B cell (primary cell): ENCODE measurements at regions not wholly inside any gene's neighbourhood (a gene's known extent, or its start where the extent isn't known, plus 50 kb on each side); places are given as distances from the start of the nearest gene placed in this dataset.

Experiments used
- ATAC-seq: fragments of 200-7000 bp; cut with Tn5 transposase; one replicate; pipeline ENCODE4 v1.10.0; 2021; ENCODE audit warnings: low read depth, mild to moderate bottlenecking, moderate number of reproducible peaks, moderate library complexity
- CTCF ChIA-PET: fragments of 350-600 bp; sonication (Branson Sonifier 250); formaldehyde crosslinking; loops from one replicate; lab custom pipeline; 2021; ENCODE audit warnings: antibody characterized with exemption, inconsistent platforms; lab: Charles Lee
- POLR2A ChIA-PET: fragments of 350-600 bp; sonication (Branson Sonifier 250); formaldehyde crosslinking; loops from one replicate; lab custom pipeline; 2021; ENCODE audit warnings: antibody characterized with exemption; lab: Charles Lee
- DNase-seq: peaks from one replicate; pipeline ENCODE4 v3.0.0; 2013
- H2AFZ ChIP-seq: 2 replicates; pipeline ENCODE4 v1.6.1; 2012; ENCODE audit warnings: mild to moderate bottlenecking, low read depth, low read length; ENCODE audit not compliant: insufficient read depth, poor library complexity, severe bottlenecking
- H3K27ac ChIP-seq, 2 donors: 1 replicate in 1 of 2; 2 replicates in 1 of 2; pipeline ENCODE4 v1.5.1; 2012 to 2013; ENCODE audit warnings: low read length in 2 of 2, mild to moderate bottlenecking in 2 of 2, moderate library complexity in 1 of 2
- H3K27me3 ChIP-seq, 4 experiments: fragments of 200-600 bp in 1 of 4; sonication (generic) in 1 of 4; replicated peaks in 1 of 4; 1 replicate in 2 of 4; 2 replicates in 2 of 4; pipeline versions ENCODE4 v1.6.1 to v1.7.0; 2013 to 2016; ENCODE audit warnings: low read length in 3 of 4, mild to moderate bottlenecking in 2 of 4, mixed read lengths in 1 of 4, moderate library complexity in 1 of 4; ENCODE audit not compliant: insufficient read depth in 4 of 4, control insufficient read depth in 3 of 4; ENCODE audit errors: control extremely low read depth in 1 of 4
- H3K36me3 ChIP-seq, 2 experiments: replicated peaks in 1 of 2; 1 replicate in 1 of 2; 2 replicates in 1 of 2; pipeline versions ENCODE4 v1.6.1 to v1.7.1; 2013; ENCODE audit warnings: low read length in 1 of 2; ENCODE audit not compliant: insufficient read depth in 2 of 2, control insufficient read depth in 1 of 2; ENCODE audit errors: control extremely low read depth in 1 of 2, extremely low read depth in 1 of 2
- H3K4me1 ChIP-seq, 2 donors: fragments of 200-600 bp in 1 of 2; sonication (generic) in 1 of 2; 1 replicate in 1 of 2; 2 replicates in 1 of 2; pipeline versions ENCODE4 v1.5.1 to v1.6.1; 2013 to 2017; ENCODE audit warnings: low read length in 2 of 2; ENCODE audit not compliant: control insufficient read depth in 2 of 2, insufficient read depth in 2 of 2
- H3K4me2 ChIP-seq: replicated peaks from 2 replicates; pipeline ENCODE3; 2012; ENCODE audit warnings: mild to moderate bottlenecking, low read depth, low read length; ENCODE audit not compliant: poor library complexity, severe bottlenecking
- H3K4me3 ChIP-seq, 5 experiments: fragments of 200-600 bp in 1 of 5; sonication (generic) in 1 of 5; 1 replicate in 3 of 5; 2 replicates in 2 of 5; pipeline versions ENCODE4 v1.5.1 to v1.7.0; 2011 to 2016; ENCODE audit warnings: low read length in 4 of 5, mild to moderate bottlenecking in 4 of 5, low read depth in 2 of 5, control low read depth in 1 of 5, moderate library complexity in 1 of 5; ENCODE audit not compliant: insufficient read depth in 1 of 5; ENCODE audit errors: control extremely low read depth in 1 of 5, extremely low read depth in 1 of 5
- H3K79me2 ChIP-seq: fragments of 200-600 bp; sonication (generic); one replicate; pipeline ENCODE4 v1.6.0; 2016; ENCODE audit warnings: low read length; ENCODE audit not compliant: control insufficient read depth, insufficient read depth
- H3K9ac ChIP-seq: fragments of 200-600 bp; sonication (generic); 2 replicates; pipeline ENCODE4 v1.6.1; 2017; ENCODE audit warnings: mild to moderate bottlenecking, low read length, moderate library complexity
- H3K9me3 ChIP-seq, 3 donors: one replicate each; pipeline versions ENCODE4 v1.6.1 to v1.7.1; 2013; ENCODE audit warnings: low read length in 2 of 3; ENCODE audit not compliant: control insufficient read depth in 2 of 3, insufficient read depth in 1 of 3; ENCODE audit errors: control extremely low read depth in 1 of 3
- H4K20me1 ChIP-seq: 2 replicates; pipeline ENCODE4 v1.6.0; 2012; ENCODE audit warnings: mild to moderate bottlenecking, low read length; ENCODE audit not compliant: insufficient read depth, control insufficient read depth, poor library complexity, severe bottlenecking
- H3K27ac Mint-ChIP-seq: one replicate; pipeline ENCODE4 v1.8.0; 2021; ENCODE audit warnings: mixed read lengths
- H3K27me3 Mint-ChIP-seq: one replicate; pipeline ENCODE4 v1.8.0; 2021; ENCODE audit warnings: mixed read lengths
- H3K4me1 Mint-ChIP-seq: one replicate; pipeline ENCODE4 v1.8.0; 2021; ENCODE audit warnings: mixed read lengths
- H3K4me3 Mint-ChIP-seq: one replicate; pipeline ENCODE4 v1.8.0; 2021; ENCODE audit warnings: mixed read lengths
- H3K9me3 Mint-ChIP-seq: one replicate; pipeline ENCODE4 v1.8.0; 2022; ENCODE audit warnings: mixed read lengths; ENCODE audit not compliant: insufficient read depth
- CTCF ChIP-seq: fragments of 200-600 bp; IDR thresholded peaks from one replicate; pipeline ENCODE4 v1.8.0; 2022; ENCODE audit warnings: antibody characterized with exemption, mild to moderate bottlenecking
- EZH2 ChIP-seq: IDR thresholded peaks from 2 replicates; pipeline ENCODE4 v1.6.1; 2012; ENCODE audit warnings: borderline replicate concordance, low read depth, mild to moderate bottlenecking, moderate library complexity, low read length; ENCODE audit not compliant: insufficient read depth, poor library complexity, severe bottlenecking
- WGBS: methylation state at CpG from one replicate; pipeline ENCODE4 v1.1.5; 2013; ENCODE audit warnings: missing lambda C conversion rate; ENCODE audit not compliant: insufficient coverage; 5-methylcytosine and 5-hydroxymethylcytosine counted together
- intact Hi-C: fragments of 100-400 bp; cut with micrococcal nuclease; formaldehyde crosslinking; loops from one replicate; pipeline ENCODE4 v1.10.0; 2022

GRCh38 chr2:21746499-21746898 lies 622.7 kb downstream of the TDRD15 start:
- no peaks in the 10 kb centered on the region for H3K36me3 ChIP-seq
- TF ChIP-seq EZH2 (no peak), CTCF (no peak)

GRCh38 chr2:21748501-21748900 lies 624.7 kb downstream of the TDRD15 start:
- no peak overlapping the region for H2AFZ ChIP-seq
- Mint-ChIP-seq H3K27ac (no peak overlapping the region), H3K27me3 (no peaks in the 10 kb centered on the region), H3K4me1 (no peaks in the 10 kb centered on the region), H3K9me3 (peaks cover 8% of the 10 kb centered on the region), H3K4me3 (no peak overlapping the region)
- TF ChIP-seq EZH2 (no peak), CTCF (no peak)
- H3K4me2 ChIP-seq: no peak overlapping the region
- CTCF ChIA-PET: no interaction called here
- POLR2A ChIA-PET: no interaction called here
- peaks cover 0 to 3% (median 2%) of the 10 kb centered on the region in 3 donors for H3K9me3 ChIP-seq
- no peaks in the 10 kb centered on the region for H3K36me3 ChIP-seq
- ATAC-seq (no peak), DNase-seq (no peak)
- no peaks in the 10 kb centered on the region for H3K27me3 ChIP-seq
- intact Hi-C loops: no loop called here
- H3K79me2 ChIP-seq: no peaks in the 10 kb centered on the region
- no peak overlapping the region for H3K9ac ChIP-seq
- no peak overlapping the region for H3K27ac ChIP-seq
- WGBS: 80% methylated on average over 1 of the region's 4 CpGs
- H3K4me1 ChIP-seq: no peaks in the 10 kb centered on the region
- no peaks in the 10 kb centered on the region for H4K20me1 ChIP-seq
- H3K4me3 ChIP-seq: no peak overlapping the region

More at GRCh38 chr2:21746499-21746898, 622.7 kb downstream of the TDRD15 start:
- POLR2A ChIA-PET: no interaction called here
- H3K9me3 ChIP-seq: peaks cover 0 to 3% (median 2%) of the 10 kb centered on the region in 3 donors
- H3K9me3 Mint-ChIP-seq: peaks cover 4% of the 10 kb centered on the region
- ATAC-seq (no peak), DNase-seq (no peak)
- H2AFZ ChIP-seq: no peak overlapping the region
- H3K9ac ChIP-seq: no peak overlapping the region
- WGBS: no CpG with 5 or more reads among the region's 3 CpGs
- no peaks in the 10 kb centered on the region for H3K27me3 Mint-ChIP-seq
- no peaks in the 10 kb centered on the region for H3K27me3 ChIP-seq
- no peak overlapping the region for H3K4me3 ChIP-seq
- no peak overlapping the region for H3K27ac Mint-ChIP-seq
- no peak overlapping the region for H3K4me3 Mint-ChIP-seq
- H4K20me1 ChIP-seq: no peaks in the 10 kb centered on the region
- no peaks in the 10 kb centered on the region for H3K79me2 ChIP-seq
- H3K4me1 ChIP-seq: no peaks in the 10 kb centered on the region
- CTCF ChIA-PET: no interaction called here
- no peaks in the 10 kb centered on the region for H3K4me1 Mint-ChIP-seq
- intact Hi-C loops: no loop called here
- H3K4me2 ChIP-seq: no peak overlapping the region
- no peak overlapping the region for H3K27ac ChIP-seq
